HG02588 (cell line): ENCODE measurements at regions not wholly inside any gene's neighbourhood (a gene's known extent, or its start where the extent isn't known, plus 50 kb on each side); places are given as distances from the start of the nearest gene placed in this dataset.
"Not testable (repeated sequence)": the region's sequence is repeated elsewhere in the genome, so short reads cannot be mapped to it uniquely, and the experiment has no call there.

Experiments used
- ATAC-seq: cut with Tn5 transposase; IDR thresholded peaks from one replicate; pipeline ENCODE4 v1.9.1; 2021; ENCODE audit warnings: mild to moderate bottlenecking, moderate library complexity; ENCODE audit not compliant: unreplicated experiment

DNA sequence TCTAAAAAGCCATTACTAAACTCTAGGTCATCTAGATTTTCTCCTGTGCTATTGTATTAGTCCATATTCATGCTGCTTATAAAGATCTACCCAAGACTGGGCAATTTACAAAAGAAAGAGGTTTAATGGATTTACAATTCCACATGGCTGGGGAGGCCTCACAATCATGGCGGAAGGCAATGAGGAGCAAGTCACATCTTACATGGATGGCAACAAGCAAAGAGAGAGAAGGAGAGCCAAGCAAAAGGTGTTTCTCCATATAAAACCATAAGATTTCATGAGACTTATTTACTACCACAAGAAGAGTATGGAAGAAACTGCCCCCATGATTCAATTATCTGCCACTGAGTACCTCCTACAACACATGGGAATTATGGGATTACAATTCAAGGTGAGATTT, 69.6 kb upstream of the CCDC6 start:
- not testable (repeated sequence) for ATAC-seq

GRCh38 chr10:59971915-59972314, 65.6 kb upstream of the CCDC6 start:
- ATAC-seq: no peak

- ATAC-seq: peak; percentile 55
Measured at GRCh38 chr10:59970396-59971368, 64.3 kb upstream of the CCDC6 start.

DNA sequence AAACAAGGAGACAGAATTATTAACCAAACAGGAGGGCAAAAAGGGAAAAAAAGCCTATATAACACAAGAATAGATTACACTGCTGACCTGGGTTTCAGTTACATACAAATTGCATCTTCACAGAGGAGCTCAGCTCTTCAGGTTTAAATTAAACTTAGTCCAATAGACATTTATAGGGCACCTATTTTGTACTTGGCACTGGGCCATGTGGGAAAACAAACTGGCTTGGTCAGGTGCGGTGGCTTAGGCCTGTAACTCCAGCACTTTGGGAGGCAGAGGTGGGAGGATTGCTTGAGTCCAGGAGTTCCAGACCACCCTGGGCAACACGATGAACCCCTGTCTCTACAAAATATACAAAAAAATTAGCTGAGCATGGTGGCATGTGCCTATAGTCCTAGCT, 62.3 kb upstream of the CCDC6 start:
- ATAC-seq: no peak

DNA sequence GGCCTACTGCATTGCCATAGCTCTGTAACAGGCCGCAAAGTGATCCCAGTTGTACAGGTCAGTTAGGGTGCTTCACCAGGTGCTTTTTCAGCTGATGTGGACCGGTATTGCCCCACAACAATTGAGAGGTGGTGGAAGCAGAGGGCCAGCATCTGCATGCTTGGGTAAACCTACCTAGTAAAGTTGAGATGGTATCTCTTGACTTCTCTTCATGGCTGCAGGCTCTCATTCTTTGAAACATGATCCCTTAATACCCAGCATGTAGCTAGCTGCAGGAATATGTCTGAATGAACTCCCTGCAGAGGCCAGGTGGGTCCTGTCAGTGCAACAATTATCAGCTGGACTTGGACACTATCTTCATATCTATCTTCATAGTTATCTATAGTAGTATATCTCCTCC, 60.7 kb upstream of the CCDC6 start:
- ATAC-seq: no peak

DNA sequence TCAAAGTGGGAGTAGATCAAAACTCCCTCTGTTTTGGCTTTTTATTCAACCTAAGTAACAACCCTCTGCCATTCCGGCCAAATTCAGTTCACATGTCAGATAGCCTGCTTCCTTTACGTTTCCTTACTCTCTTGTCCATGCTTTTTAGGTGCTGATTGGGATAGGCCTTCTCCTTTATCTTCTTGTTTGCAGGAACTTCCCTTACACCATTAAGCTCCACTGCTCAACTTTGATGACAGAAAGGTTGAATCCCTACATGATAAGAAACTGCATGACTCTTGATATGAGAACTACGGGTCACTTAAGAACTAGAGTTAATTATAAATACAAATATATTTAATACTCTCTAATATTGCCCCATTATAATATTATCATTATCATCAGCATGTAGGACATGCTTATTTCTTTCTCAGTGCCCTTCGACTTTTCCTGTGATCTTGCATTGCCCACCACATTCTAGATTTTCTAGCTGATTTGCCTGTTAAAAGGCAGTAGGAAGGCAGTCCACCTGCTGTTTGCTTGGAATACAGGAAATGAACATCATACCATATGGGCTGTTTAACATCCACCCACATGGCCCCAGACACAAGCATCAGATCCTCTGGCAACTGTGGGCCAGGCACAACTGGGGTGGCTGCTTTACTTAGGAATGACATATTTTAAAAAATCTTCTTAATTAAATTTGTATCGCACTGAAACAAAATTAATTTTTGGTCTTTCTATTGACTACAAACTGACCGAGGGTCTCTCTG, 59.7 kb upstream of the CCDC6 start:
- no peak for ATAC-seq

- no peak for ATAC-seq
Measured at GRCh38 chr10:59962756-59963155, 56.4 kb upstream of the CCDC6 start.

DNA sequence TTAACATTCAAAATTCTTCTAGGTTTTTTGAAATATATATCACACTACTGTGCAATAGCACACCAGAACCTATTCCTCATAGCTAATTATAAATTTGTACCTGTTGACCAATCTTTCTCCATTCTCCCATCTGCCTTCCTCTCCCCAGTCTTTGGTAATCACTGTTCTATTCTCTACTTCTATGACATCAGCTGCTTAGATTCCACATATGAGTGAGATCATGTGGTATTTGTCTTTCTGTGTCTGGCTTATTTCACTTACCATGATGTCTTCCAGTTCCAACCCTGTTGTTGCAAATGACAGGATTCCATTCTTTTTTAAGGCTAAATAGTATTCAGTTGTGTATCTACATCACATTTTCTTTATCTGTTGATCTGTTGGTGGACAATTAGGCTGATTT, 54.4 kb upstream of the CCDC6 start:
- no peak for ATAC-seq

GRCh38 chr10:59959504-59960018, 53.2 kb upstream of the CCDC6 start:
- no peak for ATAC-seq

DNA sequence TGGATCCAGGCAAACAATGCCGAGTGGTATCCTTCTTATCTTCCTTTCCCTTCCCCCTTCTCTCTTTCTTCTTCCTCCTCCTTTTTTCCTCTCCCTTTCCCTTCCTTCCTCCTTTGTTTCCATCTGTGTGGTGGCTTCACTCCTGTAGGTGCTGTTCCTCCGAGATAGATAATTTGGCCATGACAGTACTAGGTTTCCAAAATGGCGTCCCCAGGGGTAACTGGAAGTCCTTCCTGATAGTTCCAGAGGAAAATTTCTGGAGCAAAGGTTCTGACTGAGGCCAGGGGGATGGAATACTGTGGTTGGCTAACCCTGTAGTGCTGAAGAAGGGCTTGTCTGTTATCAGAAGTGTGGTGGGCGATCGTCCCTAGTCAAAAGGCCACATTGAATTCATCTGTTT, 52.5 kb upstream of the CCDC6 start:
- no peak for ATAC-seq

- ATAC-seq: no peak
Measured at GRCh38 chr10:59957975-59958374, 51.6 kb upstream of the CCDC6 start.
